Ascending aorta (tissue), 2 donors: ENCODE measurements at regions not wholly inside any gene's neighbourhood (a gene's known extent, or its start where the extent isn't known, plus 50 kb on each side); places are given as distances from the start of the nearest gene placed in this dataset.

Experiments used
- DNase-seq, 2 donors: peaks; one replicate each; pipeline ENCODE4 v3.0.0-alpha.2; 2019; ENCODE audit warnings: low spot score in 2 of 2
- H3K27ac ChIP-seq, 2 donors: fragments of 200-600 bp; sonication (generic); one replicate each; pipeline ENCODE4 v1.5.1; 2016 to 2017; ENCODE audit warnings: mild to moderate bottlenecking in 1 of 2
- H3K27me3 ChIP-seq: fragments of 200-600 bp; sonication (generic); one replicate; pipeline ENCODE4 v1.5.1; 2017
- H3K36me3 ChIP-seq, 2 donors: fragments of 200-600 bp; sonication (generic); one replicate each; pipeline ENCODE4 v1.5.1; 2016
- H3K4me1 ChIP-seq, 2 donors: fragments of 200-600 bp; sonication (generic); one replicate each; pipeline ENCODE4 v1.5.1; 2016 to 2017; ENCODE audit warnings: mild to moderate bottlenecking in 1 of 2
- H3K4me3 ChIP-seq, 2 donors: fragments of 200-600 bp; sonication (generic); one replicate each; pipeline ENCODE4 v1.5.1; 2016 to 2017; ENCODE audit warnings: mild to moderate bottlenecking in 1 of 2
- H3K9me3 ChIP-seq, 2 donors: fragments of 200-600 bp; sonication (generic); one replicate each; pipeline ENCODE4 v1.5.1; 2016
- intact Hi-C: fragments of 100-400 bp; cut with DNase I; formaldehyde crosslinking; loops from one replicate; pipeline ENCODE4 v1.15.1; 2023
- TF ChIP-seq, protein P1 (sequence below), 3 experiments: fragments of 200-600 bp in 2 of 3; fragments of 450-650 bp in 1 of 3; sonication (generic) in 2 of 3; IDR thresholded peaks; one replicate each; pipeline ENCODE4 v1.5.1; 2016 to 2019; ENCODE audit warnings: antibody characterized with exemption in 3 of 3, mild to moderate bottlenecking in 1 of 3, moderate library complexity in 1 of 3

DNA sequence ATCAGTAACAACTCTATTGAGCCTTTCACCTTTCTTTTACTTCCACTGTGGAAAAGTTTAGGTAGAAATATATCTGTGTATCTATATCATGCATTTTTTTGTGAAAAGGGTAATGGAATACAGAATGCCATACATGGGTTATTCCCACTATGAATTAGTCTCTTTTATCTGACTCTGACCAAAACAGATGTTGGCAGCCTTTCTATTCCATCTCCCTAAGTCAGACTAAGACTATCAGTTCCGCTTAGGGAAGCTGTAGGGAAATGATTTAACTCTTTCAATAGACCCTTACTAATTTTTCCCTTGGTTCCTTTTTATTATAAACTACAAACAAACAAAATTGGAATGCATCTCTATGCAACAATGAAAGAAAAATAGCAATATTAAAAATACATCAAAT is 92.3 kb upstream of the LEF1 start:
- H3K27ac ChIP-seq: no peak overlapping the region
- H3K9me3 ChIP-seq: no peaks in the 10 kb centered on the region
- DNase-seq: no peak
- intact Hi-C loops: no loop called here
- H3K36me3 ChIP-seq: no peaks in the 10 kb centered on the region
- H3K4me3 ChIP-seq: no peak overlapping the region
- TF ChIP-seq, protein P1, sequence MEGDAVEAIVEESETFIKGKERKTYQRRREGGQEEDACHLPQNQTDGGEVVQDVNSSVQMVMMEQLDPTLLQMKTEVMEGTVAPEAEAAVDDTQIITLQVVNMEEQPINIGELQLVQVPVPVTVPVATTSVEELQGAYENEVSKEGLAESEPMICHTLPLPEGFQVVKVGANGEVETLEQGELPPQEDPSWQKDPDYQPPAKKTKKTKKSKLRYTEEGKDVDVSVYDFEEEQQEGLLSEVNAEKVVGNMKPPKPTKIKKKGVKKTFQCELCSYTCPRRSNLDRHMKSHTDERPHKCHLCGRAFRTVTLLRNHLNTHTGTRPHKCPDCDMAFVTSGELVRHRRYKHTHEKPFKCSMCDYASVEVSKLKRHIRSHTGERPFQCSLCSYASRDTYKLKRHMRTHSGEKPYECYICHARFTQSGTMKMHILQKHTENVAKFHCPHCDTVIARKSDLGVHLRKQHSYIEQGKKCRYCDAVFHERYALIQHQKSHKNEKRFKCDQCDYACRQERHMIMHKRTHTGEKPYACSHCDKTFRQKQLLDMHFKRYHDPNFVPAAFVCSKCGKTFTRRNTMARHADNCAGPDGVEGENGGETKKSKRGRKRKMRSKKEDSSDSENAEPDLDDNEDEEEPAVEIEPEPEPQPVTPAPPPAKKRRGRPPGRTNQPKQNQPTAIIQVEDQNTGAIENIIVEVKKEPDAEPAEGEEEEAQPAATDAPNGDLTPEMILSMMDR (IDR thresholded peaks at IDR 0.05): no peak
- no peaks in the 10 kb centered on the region for H3K27me3 ChIP-seq
- no peaks in the 10 kb centered on the region for H3K4me1 ChIP-seq

DNA sequence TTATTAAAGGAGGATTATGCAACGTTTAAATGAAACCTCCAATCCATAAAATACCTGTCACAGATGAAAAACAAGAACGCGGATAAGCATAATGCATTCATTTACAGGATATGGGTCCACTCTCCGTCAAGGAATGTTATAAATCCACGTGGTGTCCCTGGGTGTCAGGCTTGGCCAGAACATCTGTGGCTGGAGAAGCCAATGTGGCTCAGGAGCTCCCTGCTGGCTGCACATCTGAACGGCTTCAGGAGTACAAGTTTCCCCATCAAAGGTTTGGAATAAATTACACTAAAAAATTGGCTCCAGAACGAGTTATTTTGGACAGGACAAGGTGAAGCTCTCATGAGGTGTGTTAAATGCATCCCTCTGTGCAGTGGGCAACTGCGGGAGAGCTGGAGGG is 87.8 kb upstream of the LEF1 start:
- DNase-seq: no peak
- Histone ChIP-seq H3K4me1 (no peaks in the 10 kb centered on the region), H3K27me3 (no peaks in the 10 kb centered on the region), H3K36me3 (no peaks in the 10 kb centered on the region), H3K27ac (no peak overlapping the region), H3K4me3 (no peak overlapping the region), H3K9me3 (no peaks in the 10 kb centered on the region)
- intact Hi-C loops: no loop called here
- TF ChIP-seq, protein P1 (IDR thresholded peaks at IDR 0.05): no peak

DNA sequence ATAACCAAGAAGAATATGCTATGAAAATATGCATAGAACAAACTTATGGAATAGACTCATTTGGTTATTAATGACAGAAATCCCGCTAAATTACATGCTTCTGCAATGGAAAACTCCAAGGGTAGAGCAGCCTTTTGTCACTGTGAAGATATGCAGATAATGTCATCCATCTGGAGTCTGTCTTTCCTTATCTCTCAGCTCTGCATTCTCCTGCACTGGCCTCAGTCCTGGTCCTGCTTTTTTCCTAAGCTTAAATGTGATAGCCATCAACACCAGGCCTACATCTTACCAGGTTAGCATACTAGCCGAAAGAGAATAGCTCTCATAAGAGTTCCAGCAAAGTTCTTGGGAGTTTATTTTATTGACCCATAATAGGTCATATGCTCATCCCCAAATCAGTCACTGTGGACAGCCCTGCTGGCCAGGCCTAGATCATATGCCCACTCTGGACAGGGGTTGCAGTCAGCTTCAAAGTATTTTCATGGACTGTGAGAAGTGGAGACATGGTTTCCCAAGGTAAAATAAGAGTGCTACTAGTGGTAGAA is 86.5 kb upstream of the LEF1 start:
- TF ChIP-seq, protein P1 (IDR thresholded peaks at IDR 0.05): no peak
- no peak overlapping the region for H3K4me3 ChIP-seq
- no peaks in the 10 kb centered on the region for H3K4me1 ChIP-seq
- H3K27me3 ChIP-seq: no peaks in the 10 kb centered on the region
- H3K27ac ChIP-seq: no peak overlapping the region
- intact Hi-C loops: no loop called here
- no peaks in the 10 kb centered on the region for H3K36me3 ChIP-seq
- no peak for DNase-seq
- H3K9me3 ChIP-seq: no peaks in the 10 kb centered on the region

DNA sequence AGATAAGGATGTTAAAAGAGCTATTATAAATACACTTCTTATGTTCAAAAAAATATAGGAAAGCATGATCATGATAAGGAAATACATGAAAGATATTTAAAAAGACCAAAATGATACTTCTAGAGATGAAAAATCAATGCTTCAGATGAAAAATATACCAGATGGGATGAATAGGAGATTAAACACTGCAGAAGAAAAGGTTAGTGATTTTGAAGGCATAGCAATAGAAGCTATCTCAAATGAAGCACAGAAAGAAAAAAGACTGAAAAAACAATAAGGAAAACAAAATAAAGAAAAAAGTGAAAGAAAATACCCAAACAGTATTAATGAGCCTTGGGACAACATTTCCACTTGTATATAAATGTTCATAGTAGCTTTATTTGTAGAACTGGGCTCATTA is 80.7 kb upstream of the LEF1 start:
- intact Hi-C loops: no loop called here
- no peak overlapping the region for H3K27ac ChIP-seq
- H3K4me3 ChIP-seq: no peak overlapping the region
- H3K27me3 ChIP-seq: no peaks in the 10 kb centered on the region
- H3K36me3 ChIP-seq: no peaks in the 10 kb centered on the region
- no peaks in the 10 kb centered on the region for H3K9me3 ChIP-seq
- TF ChIP-seq, protein P1 (IDR thresholded peaks at IDR 0.05): no peak
- no peaks in the 10 kb centered on the region for H3K4me1 ChIP-seq
- DNase-seq: no peak

DNA sequence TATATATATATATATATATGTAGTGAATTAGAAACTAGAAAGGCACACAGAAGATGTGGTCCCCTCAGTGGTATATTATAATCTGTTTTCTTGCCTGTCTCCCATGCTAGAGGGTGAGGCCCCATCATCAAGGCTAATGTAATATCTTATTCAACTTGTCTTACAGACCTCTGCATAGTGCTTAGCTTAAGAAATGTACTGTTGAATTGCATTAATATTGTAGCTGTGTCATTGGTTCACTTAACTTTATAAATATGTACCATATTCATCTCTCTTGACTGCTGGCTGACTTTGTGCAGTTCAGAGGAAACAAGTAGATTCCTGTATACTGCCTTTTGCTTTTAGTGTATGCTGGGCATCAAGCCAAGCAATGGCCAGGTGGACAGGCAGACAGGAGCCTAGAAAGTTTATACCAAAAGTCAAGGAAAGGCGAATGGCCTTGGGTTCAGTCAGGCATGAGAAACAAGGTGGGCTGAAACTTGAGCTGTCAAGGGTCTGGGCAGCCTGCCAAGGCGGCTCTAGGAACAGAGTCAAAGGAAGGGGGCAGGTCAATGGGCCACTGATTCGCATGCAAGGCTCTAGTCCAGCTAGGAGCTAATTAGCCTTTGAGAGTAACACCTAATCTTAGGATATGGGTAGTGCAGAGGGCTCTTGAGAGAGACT is 78.8 kb upstream of the LEF1 start:
- no peaks in the 10 kb centered on the region for H3K36me3 ChIP-seq
- TF ChIP-seq, protein P1 (IDR thresholded peaks at IDR 0.05): no peak
- DNase-seq: no peak
- no peaks in the 10 kb centered on the region for H3K4me1 ChIP-seq
- H3K4me3 ChIP-seq: no peak overlapping the region
- H3K27me3 ChIP-seq: no peaks in the 10 kb centered on the region
- intact Hi-C loops: no loop called here
- H3K27ac ChIP-seq: no peak overlapping the region
- H3K9me3 ChIP-seq: no peaks in the 10 kb centered on the region
